HG02840 (cell line): ENCODE measurements at regions not wholly inside any gene's neighbourhood (a gene's known extent, or its start where the extent isn't known, plus 50 kb on each side); places are given as distances from the start of the nearest gene placed in this dataset.

Source experiments
- ATAC-seq: cut with Tn5 transposase; IDR thresholded peaks from one replicate; pipeline ENCODE4 v1.9.1; 2021; ENCODE audit warnings: mild to moderate bottlenecking, moderate library complexity, moderate number of reproducible peaks; ENCODE audit not compliant: unreplicated experiment, low FRiP score

DNA sequence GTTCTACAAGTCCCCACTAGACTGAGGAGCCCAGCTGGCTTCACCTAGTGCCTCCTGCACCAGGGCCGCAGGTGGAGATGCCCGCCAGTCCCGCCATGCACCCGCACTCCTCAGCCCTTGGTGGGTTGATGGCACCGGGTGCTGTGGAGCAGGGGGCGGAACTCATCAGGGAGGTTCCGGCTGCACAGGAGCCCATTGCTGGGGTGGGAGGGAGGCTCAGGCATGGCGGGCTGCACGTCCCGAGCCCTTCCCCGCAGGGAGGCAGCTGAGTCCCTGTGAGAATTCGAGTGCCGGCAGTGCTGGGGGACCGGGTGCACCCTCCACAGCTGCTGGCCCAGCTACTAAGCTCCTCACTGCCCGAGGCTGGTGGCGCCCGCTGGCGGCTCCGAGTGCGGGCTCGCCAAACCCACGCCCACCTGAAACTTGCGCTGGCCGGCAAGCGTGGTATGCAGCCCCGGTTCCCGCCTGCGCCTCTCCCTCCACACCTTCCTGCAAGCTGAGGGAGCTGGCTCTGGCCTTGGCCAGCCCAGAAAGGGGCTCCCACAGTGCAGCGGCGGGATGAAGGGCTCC is 252.7 kb upstream of the TCF4 start:
- no peak for ATAC-seq

DNA sequence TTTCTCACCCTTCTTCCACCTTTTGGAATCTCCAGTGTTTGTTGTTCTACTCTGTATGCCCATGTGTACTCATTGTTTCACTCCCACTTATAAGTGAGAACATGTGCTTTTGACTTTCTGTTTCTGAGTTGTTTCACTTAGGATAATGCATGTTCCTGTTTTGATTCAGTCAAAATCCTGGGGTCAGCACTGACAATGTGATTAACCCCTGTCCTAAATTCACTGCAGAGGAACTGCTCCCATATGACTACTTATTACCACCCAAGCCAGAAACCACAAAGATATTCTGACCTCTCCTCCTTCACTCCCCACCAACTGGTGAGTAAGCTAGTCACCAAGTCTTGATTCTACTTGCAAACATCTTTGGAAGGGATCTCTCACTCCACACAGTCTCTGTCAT is 251.4 kb upstream of the TCF4 start:
- no peak for ATAC-seq

DNA sequence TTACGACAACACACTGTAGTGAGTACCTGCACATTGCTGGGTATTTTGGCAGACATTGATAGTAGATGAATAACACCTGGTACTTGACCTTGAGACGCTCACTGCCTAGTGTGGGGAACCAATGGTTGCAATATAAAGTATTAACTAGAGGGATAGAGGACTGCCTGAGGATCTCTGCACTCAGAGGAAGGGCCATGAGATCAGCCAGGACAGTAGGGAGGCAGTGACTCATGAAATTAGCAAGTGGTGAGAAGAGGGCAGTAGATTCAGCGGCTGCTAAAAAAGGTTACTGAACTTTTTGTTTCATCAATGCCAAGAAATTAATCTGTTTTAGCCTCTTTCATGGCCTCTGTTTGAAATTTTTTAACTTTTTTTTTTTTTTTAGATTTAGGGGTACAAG is 250.8 kb upstream of the TCF4 start:
- ATAC-seq, result no peak

DNA sequence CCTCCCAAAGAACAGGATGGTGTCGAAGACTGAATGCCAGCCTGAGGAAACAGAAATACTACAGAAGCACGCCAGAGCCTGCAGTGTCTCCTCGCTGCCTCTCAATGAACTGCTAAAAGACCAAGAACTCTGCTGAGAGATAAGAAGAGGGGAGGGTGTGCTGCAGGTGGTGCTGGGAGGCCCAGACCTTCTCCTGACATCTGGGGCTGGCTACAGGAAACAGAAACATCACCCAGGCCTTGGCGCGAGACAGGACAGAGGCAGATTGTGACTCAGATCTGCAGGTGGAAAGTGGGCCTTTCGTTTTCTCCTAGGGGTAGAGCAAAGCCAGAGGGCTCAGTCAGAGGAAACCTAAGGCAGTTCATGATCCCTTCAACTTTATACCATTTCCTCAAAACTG is 250.3 kb upstream of the TCF4 start:
- ATAC-seq, result no peak

DNA sequence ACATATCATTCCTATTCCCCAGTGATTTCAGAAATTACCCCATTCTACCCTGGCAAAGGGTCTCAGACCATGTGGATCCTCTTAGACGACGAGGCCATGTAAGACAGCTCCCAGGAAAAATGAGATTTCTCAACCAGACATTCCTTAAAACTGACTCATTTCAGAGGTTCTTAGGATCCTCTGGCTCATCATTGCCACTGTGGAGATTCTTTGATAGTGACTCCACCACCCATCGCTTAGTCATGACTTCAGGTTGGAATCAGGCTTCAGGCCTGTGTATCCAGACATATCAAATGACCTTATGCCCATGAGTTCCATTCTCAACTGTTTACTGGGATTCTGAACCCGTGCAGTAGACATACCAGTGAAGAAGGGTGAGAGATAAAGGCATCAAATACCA is 245.6 kb upstream of the TCF4 start:
- no peak for ATAC-seq

DNA sequence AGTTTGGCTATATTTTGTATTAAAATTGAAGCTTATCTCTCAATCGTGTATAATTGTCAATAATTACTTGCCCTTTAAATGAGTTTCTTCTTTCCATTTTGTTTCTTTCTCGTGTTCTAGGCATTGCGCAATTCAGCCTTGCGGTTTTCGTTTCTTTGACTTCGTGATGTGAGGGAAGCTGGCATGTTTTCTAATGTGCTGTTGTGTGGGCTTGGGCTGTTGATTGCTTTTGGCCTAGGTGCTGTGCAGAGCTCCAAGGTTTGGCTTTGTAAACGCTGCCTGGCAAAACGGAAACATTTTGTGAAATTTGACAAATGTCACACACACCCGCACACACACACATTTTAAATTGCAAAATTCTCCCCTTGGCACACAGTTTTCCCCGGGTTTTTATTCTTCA is 242.6 kb upstream of the TCF4 start:
- no peak for ATAC-seq

DNA sequence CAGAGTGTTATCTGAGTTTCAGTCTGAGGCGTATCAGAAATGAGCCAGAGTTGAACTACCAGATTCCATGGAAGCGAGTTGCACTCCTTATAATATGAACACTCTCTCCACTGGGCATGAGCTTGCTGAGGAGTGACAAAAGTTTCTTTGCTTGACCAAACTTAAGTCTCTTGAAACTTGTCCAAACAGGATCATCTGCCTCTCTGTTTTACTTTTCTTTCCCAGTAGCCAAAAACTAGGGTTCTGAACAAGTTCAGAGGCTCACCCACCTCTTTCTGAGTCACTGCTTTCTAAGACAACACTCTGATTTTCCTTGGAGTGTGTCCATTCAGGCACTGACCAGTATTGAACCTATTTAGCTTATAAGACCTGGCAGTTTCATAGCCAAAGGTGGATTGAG is 233.2 kb upstream of the TCF4 start:
- no peak for ATAC-seq

DNA sequence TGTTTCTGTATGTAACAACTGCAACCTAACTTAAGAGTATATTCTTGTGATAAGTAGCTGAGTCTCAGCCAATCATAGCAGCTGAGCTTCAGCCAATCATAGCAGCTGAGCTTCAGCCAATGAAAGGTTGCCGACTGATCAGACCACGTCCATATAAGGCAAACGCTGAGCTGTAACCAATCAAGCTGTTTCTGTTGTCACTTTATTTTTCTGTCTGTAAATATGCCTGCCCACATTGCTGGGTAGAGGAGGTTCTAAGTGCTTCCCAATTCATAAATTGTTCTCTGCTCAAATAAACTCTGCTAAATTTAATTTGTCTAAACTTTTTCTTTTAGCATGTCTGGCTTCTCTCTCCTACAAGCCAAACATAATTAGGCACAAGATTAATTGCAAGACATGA is 231.5 kb upstream of the TCF4 start:
- no peak for ATAC-seq

DNA sequence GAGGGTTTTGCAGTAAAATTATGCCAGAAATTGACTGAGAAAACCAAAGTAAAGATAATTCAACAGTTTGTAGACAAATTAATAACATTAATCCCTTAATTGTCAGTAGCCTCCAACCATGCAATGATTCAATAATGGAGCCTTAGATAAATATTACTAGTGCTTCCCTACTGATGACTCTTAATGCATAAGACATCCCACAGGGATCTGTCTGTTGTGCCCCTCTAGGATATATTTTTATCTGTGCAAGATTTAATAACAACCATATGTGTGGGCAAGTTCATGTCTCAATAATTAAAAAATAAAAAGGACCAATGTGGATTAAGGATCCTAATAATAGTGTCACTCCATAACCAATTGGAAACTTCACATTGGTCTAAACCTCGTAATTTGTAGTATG is 230.3 kb upstream of the TCF4 start:
- no peak for ATAC-seq

DNA sequence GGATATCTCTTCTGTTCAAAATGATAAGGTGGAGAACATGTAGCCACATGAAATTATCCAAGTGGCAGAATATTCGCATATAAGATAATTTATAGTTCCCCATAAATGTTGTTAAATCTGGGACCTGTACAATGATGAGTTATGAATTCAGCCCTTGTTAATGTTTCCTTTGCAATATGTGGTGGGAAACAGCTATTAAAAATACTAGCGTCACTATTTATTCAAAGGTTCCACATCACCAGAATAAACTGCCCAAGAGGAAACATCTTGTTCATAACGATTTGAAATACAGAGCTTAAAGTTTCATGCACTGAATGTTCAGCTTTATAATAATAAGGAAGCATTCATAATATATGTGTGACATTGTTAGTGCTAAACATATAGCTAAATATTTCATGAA is 223.9 kb upstream of the TCF4 start:
- ATAC-seq, result no peak

DNA sequence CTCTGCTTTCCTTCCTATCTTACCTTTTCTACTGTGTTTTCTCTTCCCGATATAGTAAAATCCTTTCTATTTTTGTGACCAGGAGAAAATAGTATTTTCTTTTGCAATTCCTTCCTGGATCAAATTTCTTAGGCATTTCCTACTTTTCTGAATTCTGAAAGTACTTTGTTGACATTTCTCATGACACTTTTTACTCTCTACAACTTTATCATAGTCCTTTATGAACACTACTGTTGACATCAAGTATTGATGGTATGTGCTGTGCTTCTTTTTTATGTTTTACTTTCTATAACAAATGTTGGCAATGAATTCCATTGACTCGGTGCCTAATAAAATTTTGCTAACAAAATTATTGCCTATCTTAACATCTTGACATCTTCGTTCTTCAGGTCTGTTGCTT is 217.7 kb upstream of the TCF4 start:
- no peak for ATAC-seq

DNA sequence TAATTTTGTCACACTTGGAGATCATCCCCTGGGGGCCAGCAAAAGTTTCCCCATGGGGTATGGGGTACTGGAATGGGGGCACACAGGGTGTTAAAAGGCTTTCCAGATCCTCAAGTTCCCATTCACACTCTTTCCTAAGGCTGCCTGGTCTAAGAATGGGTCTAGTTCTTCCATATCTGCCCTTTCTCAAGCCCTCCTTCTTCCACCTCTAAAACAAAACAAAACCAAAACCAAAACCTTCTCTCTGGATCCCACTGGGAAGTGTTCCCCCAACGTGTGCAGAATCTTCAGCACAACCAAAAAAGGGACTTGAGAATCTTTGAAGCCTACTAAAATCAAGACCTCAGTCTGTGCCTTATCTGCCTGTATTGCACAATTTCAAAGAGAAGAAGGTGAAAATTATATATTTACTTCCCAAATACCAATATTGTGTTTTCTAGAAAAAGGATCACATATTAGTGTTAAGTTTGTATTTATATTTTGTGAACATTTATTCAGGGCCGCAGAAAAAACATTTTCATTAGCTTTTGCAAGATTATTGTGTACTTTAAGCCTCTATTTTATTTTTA is 207.2 kb upstream of the TCF4 start:
- no peak for ATAC-seq

DNA sequence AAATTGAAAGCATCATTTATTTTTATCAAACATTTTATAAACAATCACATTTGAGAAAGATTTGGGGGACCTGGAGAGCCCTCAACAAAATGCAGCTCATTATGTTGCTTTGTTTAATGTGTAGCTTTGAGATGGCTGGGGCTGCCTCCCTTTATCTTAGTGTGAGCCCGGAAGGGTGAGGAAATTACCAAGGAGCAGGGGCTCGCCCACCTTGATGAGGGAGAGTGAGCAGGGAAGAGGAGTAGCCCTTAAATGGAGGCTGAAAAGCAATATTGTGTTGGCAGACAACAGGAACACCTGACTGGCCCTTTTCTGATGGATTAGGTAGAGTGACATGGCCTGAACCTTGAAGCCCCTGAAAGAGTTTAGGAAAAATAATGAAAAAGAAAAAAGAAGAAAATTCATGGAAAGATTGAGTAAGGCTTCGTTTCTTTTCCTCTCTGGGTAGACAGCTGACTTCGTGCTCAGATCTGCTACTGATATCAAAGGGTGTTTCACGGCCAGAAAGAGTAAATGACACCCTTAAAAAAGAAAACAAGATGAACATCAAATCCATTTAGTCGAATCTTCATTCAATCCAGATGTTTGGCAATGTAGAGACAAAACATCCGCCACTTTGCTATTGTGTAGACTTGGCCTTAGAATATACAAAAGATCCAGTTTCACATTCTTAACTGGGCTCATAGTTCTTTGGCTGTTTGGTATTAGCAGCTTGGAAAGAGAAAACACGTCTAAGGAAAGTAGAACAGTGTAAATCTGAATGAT is 206.5 kb upstream of the TCF4 start:
- no peak for ATAC-seq

DNA sequence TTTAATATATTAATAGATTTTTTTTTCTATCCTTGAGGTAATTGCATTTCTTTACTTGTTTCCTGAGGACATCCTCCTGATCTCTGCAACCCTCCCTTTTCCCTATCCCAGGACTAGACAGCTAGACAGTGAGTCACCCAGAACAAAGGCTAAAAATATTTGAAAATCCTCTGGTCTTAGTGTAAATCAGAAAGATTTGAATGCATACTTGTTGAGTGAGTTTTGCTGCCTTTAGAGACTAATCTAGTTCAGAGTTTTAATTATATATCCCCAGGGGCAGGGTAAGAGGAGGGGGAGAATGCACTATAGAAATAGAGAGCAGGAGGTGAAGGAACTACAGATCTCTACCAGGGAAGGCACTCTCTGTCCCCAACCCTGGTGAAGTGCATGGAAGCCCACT is 202.3 kb upstream of the TCF4 start:
- ATAC-seq, result no peak

DNA sequence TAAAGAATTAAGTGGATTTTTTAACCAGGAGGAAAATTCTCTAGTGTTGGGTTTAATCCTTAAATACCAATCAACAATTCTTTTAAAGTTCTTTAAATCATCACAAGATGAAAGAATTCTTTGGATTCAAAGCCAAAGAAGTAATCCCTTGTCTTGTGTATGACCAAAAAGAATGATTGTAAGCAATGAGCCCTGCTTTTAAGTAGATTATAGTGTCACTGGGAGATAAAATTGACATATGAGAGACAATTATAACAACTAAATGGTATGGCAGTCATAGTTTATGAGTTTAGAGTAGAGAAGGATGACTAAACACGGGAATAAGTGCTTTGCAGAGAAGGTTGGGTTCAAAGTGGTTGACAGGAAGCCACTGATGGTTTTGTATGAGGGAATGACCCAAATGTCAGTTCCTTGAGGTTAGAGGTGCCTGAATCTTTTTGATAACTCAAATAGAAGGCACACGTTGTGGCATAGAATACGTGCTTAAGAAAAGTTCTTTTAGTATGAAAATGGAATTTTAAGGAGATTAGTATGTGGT is 199.6 kb upstream of the TCF4 start:
- ATAC-seq, result no peak

DNA sequence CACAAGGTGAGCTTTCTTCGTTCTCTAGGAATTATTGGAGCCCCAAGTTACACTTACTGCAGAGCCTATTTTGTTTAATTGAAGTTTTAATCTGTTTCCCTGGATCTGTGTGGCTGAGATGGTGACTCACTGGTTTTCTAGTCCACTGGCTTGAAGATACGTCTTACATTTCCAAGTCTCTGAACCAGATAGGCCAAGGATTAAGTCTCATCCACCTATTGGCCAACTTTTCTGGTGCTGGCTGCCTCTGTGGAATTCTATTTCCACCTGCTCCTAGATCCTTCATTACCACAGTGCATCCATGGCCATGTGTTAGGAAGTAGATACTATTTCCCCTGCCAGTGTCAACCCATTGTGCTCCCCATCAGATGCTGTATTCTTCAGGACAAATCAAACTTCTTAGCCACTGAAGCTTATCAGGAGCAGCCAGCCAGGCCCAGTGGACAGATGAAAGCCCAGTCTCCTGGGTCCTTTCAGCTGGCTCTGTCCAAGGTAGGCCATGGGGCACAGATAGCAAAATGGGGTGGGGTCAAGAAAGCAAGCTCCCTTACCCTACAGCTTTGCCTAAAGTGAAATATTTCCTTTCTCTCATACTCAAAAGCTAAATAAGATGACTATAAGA is 198.8 kb upstream of the TCF4 start:
- no peak for ATAC-seq

DNA sequence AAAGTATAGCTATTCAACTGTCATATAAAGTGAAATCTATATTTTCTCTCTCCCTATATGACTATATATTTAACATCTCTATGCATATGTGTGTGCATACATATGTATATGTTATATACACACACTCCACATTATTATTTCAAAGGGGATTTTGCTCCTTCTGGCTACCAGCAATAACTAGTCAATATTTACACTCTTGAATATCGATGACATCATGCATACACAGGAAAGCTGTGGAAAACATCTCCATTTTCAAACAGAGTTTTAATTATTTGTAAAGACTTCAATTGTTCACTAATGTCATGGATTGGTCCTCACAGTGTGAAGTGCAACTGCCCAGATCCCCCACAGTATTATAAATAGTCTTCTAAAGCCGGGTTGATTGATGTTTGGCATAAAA is 195.9 kb upstream of the TCF4 start:
- ATAC-seq, result no peak

DNA sequence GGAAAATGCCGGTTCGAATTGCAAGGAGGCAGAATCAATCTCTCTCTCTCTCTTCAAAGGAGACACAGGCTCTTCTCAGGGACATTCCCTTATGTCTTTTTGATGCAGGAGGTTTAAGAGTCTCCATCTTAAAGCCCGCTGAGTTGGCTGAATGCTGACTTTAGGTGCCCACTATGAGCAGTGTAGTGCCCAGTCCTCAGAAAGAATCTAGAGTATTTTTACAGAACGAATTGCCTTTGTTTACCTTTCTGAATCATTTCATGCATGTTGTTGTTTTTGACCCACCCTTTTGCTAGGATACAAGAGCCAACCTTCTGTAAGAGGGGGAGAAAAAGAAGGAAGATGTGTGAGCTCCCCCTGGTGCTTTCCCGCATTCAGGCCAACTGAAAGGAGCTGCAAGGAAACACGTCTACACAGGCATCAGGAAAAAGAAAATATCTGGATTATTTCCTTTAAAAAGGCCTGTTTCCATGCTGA is 193.5 kb upstream of the TCF4 start:
- ATAC-seq, result no peak

DNA sequence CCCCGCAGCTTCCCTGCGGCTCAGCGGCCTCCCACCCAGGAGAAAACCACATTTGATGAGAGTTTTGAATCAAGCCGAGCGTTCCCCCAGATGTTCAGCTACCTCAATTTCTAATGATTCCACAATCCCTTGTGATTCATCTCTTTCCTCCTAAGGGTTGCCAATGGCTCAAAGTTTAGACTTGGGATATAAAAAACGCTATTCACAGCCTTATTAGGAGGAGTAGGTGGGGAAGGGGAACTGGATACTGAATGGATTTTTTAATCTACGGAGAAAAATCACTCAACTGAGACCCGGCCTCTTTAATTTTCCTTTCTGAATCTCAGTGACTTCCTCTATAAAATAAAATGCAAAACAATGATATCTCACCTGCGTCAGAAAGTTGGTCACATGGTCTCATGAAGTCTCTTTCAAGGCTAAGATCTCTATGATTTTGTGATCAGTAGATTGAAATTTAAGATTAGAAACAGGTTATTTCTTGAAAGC is 192.6 kb upstream of the TCF4 start:
- no peak for ATAC-seq

DNA sequence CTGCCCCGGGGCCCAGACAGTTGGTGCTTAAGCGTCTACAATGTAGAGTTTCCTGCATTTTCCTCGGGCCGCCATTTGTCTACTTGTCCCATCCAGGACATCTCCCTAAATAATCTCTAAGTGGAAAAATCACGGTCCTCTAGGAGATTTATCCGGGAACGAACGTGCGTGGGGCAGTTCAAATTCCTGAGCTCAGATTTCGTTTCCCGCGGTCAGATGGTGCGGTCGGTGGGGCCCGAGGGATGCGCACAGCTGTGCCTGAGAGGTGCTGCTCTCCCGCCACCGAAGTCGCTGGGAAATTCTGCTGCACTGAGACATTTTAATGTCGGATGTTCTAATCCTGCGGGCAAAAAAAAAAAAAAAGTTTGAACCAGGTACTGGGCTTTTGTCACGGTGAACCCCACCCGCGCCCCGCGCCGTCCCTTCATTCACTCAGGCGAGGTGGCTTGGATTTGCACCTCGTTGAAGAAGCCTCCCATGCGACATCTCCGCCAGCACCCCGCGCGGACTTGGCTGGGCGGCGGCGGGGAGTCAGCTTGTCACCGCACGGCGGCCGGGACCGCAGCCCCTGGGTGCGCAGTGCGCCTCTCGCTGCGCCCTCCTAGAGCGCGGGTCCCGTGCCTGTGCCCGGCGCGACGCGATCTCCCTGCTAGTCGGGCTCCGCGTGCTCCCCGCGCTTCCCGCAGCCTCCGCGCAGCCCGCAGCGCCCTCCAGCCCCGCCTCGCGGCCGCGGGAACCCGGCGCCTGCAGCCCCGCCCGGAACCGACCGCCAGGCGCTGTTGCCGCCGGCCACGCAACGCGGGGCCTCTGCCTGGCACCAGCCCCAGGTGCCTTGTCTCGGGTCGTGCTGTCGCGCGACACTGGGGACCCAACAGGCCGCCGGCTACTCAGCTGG is 191.9 kb upstream of the TCF4 start:
- no peak for ATAC-seq
